Memory B cell (primary cell): ENCODE measurements at regions not wholly inside any gene's neighbourhood (a gene's known extent, or its start where the extent isn't known, plus 50 kb on each side); places are given as distances from the start of the nearest gene placed in this dataset.

ENCODE experiments used
- ATAC-seq: fragments of 150-1000 bp; cut with Tn5 transposase; 2 replicates; pipeline ENCODE4 v1.10.0; 2021; ENCODE audit warnings: low read depth, mild to moderate bottlenecking, moderate library complexity
- DNase-seq, 2 donors: peaks; one replicate each; pipeline ENCODE4 v3.0.0; 2022; ENCODE audit warnings: low spot score in 2 of 2
- H3K27ac Mint-ChIP-seq: one replicate; pipeline ENCODE4 v1.8.0; 2022; ENCODE audit warnings: mild to moderate bottlenecking, moderate library complexity, mixed read lengths
- H3K27me3 Mint-ChIP-seq: one replicate; pipeline ENCODE4 v1.8.0; 2022; ENCODE audit warnings: mixed read lengths
- H3K36me3 Mint-ChIP-seq: one replicate; pipeline ENCODE4 v1.8.0; 2022; ENCODE audit warnings: mild to moderate bottlenecking, mixed read lengths
- H3K4me1 Mint-ChIP-seq: one replicate; pipeline ENCODE4 v1.8.0; 2022; ENCODE audit warnings: mixed read lengths
- H3K4me3 Mint-ChIP-seq: one replicate; pipeline ENCODE4 v1.8.0; 2022; ENCODE audit warnings: mild to moderate bottlenecking, moderate library complexity, mixed read lengths
- H3K9me3 Mint-ChIP-seq: one replicate; pipeline ENCODE4 v1.8.0; 2022; ENCODE audit warnings: mixed read lengths

- ATAC-seq, result no peak
- no peak for DNase-seq
- Mint-ChIP-seq H3K4me1 (peaks cover 2% of the 10 kb centered on the region), H3K27me3 (peaks cover 9% of the 10 kb centered on the region), H3K4me3 (no peak overlapping the region), H3K36me3 (no peaks in the 10 kb centered on the region), H3K9me3 (no peaks in the 10 kb centered on the region), H3K27ac (no peak overlapping the region)
Measured at GRCh38 chr7:24492576-24492975, 80.7 kb upstream of the PALS2 start.

- Mint-ChIP-seq H3K4me1 (peaks cover 2% of the 10 kb centered on the region), H3K36me3 (no peaks in the 10 kb centered on the region), H3K9me3 (no peaks in the 10 kb centered on the region), H3K4me3 (no peak overlapping the region), H3K27me3 (peaks cover 7% of the 10 kb centered on the region), H3K27ac (no peak overlapping the region)
- ATAC-seq (no peak), DNase-seq (no peak)
Measured at GRCh38 chr7:24494832-24495231, 78.4 kb upstream of the PALS2 start.

GRCh38 chr7:24496036-24496435 is 77.2 kb upstream of the PALS2 start:
- no peaks in the 10 kb centered on the region for H3K36me3 Mint-ChIP-seq
- H3K9me3 Mint-ChIP-seq, result no peaks in the 10 kb centered on the region
- H3K27me3 Mint-ChIP-seq, result peaks cover 3% of the 10 kb centered on the region
- ATAC-seq (no peak), DNase-seq (no peak)
- H3K4me3 Mint-ChIP-seq, result no peak overlapping the region
- no peak overlapping the region for H3K27ac Mint-ChIP-seq
- H3K4me1 Mint-ChIP-seq, result peaks cover 2% of the 10 kb centered on the region

- ATAC-seq (no peak), DNase-seq (no peak)
- Mint-ChIP-seq H3K27ac (no peak overlapping the region), H3K9me3 (no peaks in the 10 kb centered on the region), H3K27me3 (peaks cover 2% of the 10 kb centered on the region), H3K4me3 (no peak overlapping the region), H3K36me3 (no peaks in the 10 kb centered on the region), H3K4me1 (no peaks in the 10 kb centered on the region)
Measured at GRCh38 chr7:24498439-24498838, 74.8 kb upstream of the PALS2 start.

DNA sequence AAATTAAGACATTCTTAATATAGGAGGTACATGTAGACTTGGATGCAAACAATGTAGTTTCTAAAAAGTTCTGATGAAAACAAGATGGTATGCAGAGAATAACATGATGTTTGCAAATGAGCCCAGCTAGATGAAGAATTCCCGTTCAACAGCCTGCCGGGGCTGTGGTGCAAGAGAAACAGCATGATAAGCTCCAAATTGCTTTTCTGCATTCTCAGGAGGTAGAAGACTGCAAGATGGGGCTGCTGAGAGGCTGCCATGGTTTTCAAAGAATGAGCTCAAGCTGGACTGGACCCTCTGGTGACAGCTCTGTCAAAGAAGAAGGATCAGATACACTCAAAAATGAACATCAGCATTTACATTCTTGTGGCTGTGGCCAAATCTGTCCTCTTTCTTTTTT is 73.4 kb upstream of the PALS2 start:
- Mint-ChIP-seq H3K4me1 (no peaks in the 10 kb centered on the region), H3K27ac (no peak overlapping the region), H3K4me3 (no peak overlapping the region), H3K9me3 (no peaks in the 10 kb centered on the region), H3K27me3 (peaks cover 2% of the 10 kb centered on the region), H3K36me3 (no peaks in the 10 kb centered on the region)
- DNase-seq (no peak), ATAC-seq (no peak)

DNA sequence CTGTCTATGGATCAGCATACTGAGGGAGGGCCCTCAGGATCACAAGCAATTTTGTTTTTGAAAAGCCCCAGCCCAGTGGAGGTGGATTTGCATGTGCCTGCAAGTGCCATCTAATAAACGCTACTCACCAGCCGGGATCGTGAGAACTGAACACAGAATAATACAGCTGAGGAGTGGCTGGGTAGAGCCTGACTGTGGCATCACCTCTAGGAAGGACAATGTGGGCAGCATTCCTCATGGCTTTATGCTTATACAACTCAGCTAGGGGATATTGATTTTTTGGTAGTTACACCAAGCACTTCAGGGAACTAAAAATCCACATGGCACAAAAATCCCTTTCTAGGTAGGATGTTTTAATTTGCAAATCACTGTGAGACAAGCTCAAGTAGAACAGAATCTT is 72.7 kb upstream of the PALS2 start:
- H3K27me3 Mint-ChIP-seq, result peaks cover 2% of the 10 kb centered on the region
- H3K4me3 Mint-ChIP-seq, result no peak overlapping the region
- H3K9me3 Mint-ChIP-seq, result no peaks in the 10 kb centered on the region
- no peak for DNase-seq
- no peak for ATAC-seq
- no peak overlapping the region for H3K27ac Mint-ChIP-seq
- H3K36me3 Mint-ChIP-seq, result no peaks in the 10 kb centered on the region
- no peaks in the 10 kb centered on the region for H3K4me1 Mint-ChIP-seq

DNA sequence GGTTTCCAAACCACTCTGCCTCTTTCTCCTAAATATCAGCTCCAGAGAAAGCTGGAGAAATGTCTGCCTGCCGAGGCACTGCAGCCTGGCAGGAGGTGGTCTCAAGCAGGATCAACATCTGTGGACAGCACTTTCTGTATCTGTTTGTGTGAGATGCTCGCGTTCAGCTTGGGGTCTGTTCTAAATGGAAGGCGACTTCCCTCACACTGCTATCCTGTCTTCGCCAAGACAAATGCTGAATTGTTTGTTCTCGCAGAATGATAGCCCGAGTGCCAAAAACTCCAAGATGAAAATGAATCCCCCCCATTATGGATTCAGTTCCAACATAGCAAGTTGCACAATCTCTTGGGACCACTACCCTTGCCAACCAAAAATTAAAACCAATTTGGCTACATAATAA is 72.2 kb upstream of the PALS2 start:
- Mint-ChIP-seq H3K9me3 (no peaks in the 10 kb centered on the region), H3K4me3 (no peak overlapping the region), H3K4me1 (no peaks in the 10 kb centered on the region), H3K36me3 (no peaks in the 10 kb centered on the region), H3K27ac (no peak overlapping the region), H3K27me3 (peaks cover 2% of the 10 kb centered on the region)
- ATAC-seq (no peak), DNase-seq (no peak)

- Mint-ChIP-seq H3K27ac (no peak overlapping the region), H3K4me1 (no peaks in the 10 kb centered on the region), H3K27me3 (peaks cover 5% of the 10 kb centered on the region), H3K9me3 (no peaks in the 10 kb centered on the region), H3K36me3 (no peaks in the 10 kb centered on the region), H3K4me3 (no peak overlapping the region)
- ATAC-seq, result no peak
- DNase-seq, result no peak
Measured at GRCh38 chr7:24501443-24502134, 71.7 kb upstream of the PALS2 start.

GRCh38 chr7:24502135-24502488 is 71.1 kb upstream of the PALS2 start:
- Mint-ChIP-seq H3K27me3 (peaks cover 5% of the 10 kb centered on the region), H3K4me1 (no peaks in the 10 kb centered on the region), H3K27ac (no peak overlapping the region), H3K9me3 (no peaks in the 10 kb centered on the region), H3K36me3 (no peaks in the 10 kb centered on the region), H3K4me3 (no peak overlapping the region)
- no peak for ATAC-seq
- DNase-seq, result no peak

DNA sequence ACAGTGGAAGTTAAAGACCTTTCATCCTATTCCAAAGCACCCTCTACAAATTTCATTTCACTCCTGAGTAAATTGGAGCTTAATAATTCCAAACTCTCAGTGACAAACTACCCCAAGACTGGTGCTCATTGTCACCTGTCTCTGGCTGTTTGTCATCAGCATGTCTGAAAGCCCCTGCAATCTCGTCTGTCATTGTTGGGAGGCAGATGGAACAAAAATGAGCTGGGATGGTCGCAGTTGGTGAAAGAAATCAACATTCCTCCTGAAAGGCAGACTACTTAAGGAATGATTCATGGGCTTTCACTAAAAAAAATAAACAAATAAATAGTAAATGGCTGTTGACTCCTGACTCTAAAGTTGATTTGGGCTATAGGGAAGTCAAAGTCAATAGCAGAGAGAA is 69.7 kb upstream of the PALS2 start:
- H3K4me3 Mint-ChIP-seq, result no peak overlapping the region
- no peaks in the 10 kb centered on the region for H3K9me3 Mint-ChIP-seq
- peaks cover 6% of the 10 kb centered on the region for H3K27me3 Mint-ChIP-seq
- H3K27ac Mint-ChIP-seq, result no peak overlapping the region
- DNase-seq (no peak), ATAC-seq (no peak)
- H3K36me3 Mint-ChIP-seq, result no peaks in the 10 kb centered on the region
- no peaks in the 10 kb centered on the region for H3K4me1 Mint-ChIP-seq

DNA sequence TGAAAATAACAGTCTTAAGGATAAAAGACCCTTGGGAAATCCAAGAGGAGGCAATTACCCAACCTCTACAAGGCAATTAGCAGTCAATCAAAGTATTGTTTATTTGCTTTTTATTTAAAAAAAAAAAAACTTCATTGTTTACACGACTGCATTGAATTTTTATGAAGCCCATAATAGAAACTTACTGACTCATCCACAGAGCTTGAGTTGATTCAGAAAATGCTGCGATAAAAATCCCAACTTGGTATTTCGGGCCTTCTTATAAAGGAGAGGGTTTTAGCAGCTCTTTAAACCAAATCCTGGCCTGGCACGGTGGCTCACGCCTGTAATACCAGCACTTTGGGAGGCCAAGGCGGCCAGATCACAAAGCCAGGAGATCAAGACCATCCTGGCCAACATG is 69.2 kb upstream of the PALS2 start:
- peaks cover 6% of the 10 kb centered on the region for H3K27me3 Mint-ChIP-seq
- H3K27ac Mint-ChIP-seq, result no peak overlapping the region
- H3K9me3 Mint-ChIP-seq, result no peaks in the 10 kb centered on the region
- no peaks in the 10 kb centered on the region for H3K4me1 Mint-ChIP-seq
- no peak for DNase-seq
- ATAC-seq, result no peak
- H3K4me3 Mint-ChIP-seq, result no peak overlapping the region
- H3K36me3 Mint-ChIP-seq, result no peaks in the 10 kb centered on the region

DNA sequence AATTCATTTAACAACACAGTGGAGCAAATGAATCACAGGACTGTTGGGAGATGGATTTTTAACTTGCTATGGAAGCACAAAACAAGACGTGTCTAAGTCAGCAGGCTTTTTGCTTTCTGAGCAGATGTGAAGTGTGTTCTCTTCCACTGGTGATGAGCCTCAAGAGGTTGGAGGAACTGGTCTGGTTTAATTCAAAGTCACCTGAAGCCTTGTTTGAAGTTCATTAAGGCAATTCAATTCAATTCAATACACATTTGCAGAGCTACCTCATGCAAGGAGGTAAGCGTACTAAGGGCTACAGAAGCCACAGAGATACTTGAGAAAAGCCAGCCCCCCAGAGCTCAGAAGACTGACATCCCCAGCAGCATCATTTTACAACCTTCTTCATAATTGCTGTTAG is 68.4 kb upstream of the PALS2 start:
- no peak overlapping the region for H3K4me3 Mint-ChIP-seq
- no peak for DNase-seq
- no peaks in the 10 kb centered on the region for H3K4me1 Mint-ChIP-seq
- no peak overlapping the region for H3K27ac Mint-ChIP-seq
- H3K36me3 Mint-ChIP-seq, result no peaks in the 10 kb centered on the region
- H3K9me3 Mint-ChIP-seq, result no peaks in the 10 kb centered on the region
- no peak for ATAC-seq
- peaks cover 6% of the 10 kb centered on the region for H3K27me3 Mint-ChIP-seq

GRCh38 chr7:24505968-24506367 is 67.3 kb upstream of the PALS2 start:
- Mint-ChIP-seq H3K36me3 (no peaks in the 10 kb centered on the region), H3K27ac (no peak overlapping the region), H3K27me3 (peaks cover 6% of the 10 kb centered on the region), H3K9me3 (no peaks in the 10 kb centered on the region), H3K4me1 (no peaks in the 10 kb centered on the region), H3K4me3 (no peak overlapping the region)
- DNase-seq, result no peak
- no peak for ATAC-seq

GRCh38 chr7:24508316-24508715 is 64.9 kb upstream of the PALS2 start:
- Mint-ChIP-seq H3K27ac (no peak overlapping the region), H3K9me3 (no peaks in the 10 kb centered on the region), H3K36me3 (no peaks in the 10 kb centered on the region), H3K4me3 (no peak overlapping the region), H3K4me1 (no peaks in the 10 kb centered on the region), H3K27me3 (peaks cover 7% of the 10 kb centered on the region)
- ATAC-seq (no peak), DNase-seq (no peak)

DNA sequence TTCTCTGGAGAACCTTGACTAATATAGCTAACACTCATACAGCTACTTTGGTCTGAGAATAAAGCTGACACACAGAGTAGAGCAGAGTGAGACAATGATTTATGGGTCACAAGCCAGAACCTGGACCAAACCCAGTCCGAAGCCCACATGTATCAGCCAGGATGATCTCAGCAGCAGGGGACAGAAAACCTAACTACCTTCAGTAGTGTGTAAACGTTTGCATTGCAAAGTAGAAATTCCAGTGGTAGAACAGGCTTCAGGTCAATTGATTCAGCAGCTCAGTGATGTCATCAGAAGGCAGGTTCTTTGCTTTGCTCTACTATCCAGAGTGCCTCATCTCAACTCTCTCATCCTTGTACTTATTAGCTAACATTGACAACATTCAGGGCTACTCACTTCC is 62.5 kb upstream of the PALS2 start:
- DNase-seq, result no peak
- Mint-ChIP-seq H3K9me3 (no peaks in the 10 kb centered on the region), H3K4me1 (no peaks in the 10 kb centered on the region), H3K36me3 (no peaks in the 10 kb centered on the region), H3K4me3 (no peak overlapping the region), H3K27me3 (peaks cover 11% of the 10 kb centered on the region), H3K27ac (no peak overlapping the region)
- ATAC-seq, result no peak
